OCI-LY3 (cell line): ENCODE measurements at regions not wholly inside any gene's neighbourhood (a gene's known extent, or its start where the extent isn't known, plus 50 kb on each side); places are given as distances from the start of the nearest gene placed in this dataset.
"Not testable (repeated sequence)": the region's sequence is repeated elsewhere in the genome, so short reads cannot be mapped to it uniquely, and the experiment has no call there.

Experiments
- H2AFZ ChIP-seq: fragments of 200-600, 300-600 bp; shearing (Covaris generic); 2 replicates; pipeline ENCODE4 v1.6.0; 2014; ENCODE audit warnings: antibody characterized with exemption, low read depth, low read length
- H3K27ac ChIP-seq: fragments of 200-600, 300-600 bp; sonication (generic); 2 replicates; pipeline ENCODE4 v1.5.1; 2014; ENCODE audit warnings: mild to moderate bottlenecking, low read length, moderate library complexity, mixed read lengths
- H3K27me3 ChIP-seq: fragments of 200-600, 300-600 bp; sonication (generic); 2 replicates; pipeline ENCODE4 v1.6.1; 2014; ENCODE audit warnings: low read depth, low read length, mixed read lengths
- H3K36me3 ChIP-seq: fragments of 200-600, 300-600 bp; sonication (generic); replicated peaks from 2 replicates; pipeline ENCODE3; 2014; ENCODE audit warnings: low read depth, low read length, mixed read lengths
- H3K4me1 ChIP-seq: fragments of 300-600, 200-600 bp; sonication (generic); 2 replicates; pipeline ENCODE4 v1.6.1; 2014; ENCODE audit warnings: low read length, mixed read lengths
- H3K4me2 ChIP-seq: fragments of 200-600, 300-600 bp; sonication (generic); 2 replicates; pipeline ENCODE4 v1.6.1; 2014; ENCODE audit warnings: low read length, mixed read lengths
- H3K4me3 ChIP-seq: fragments of 300-600, 200-600 bp; sonication (generic); 2 replicates; pipeline ENCODE4 v1.5.1; 2014; ENCODE audit warnings: antibody characterized with exemption, mild to moderate bottlenecking, low read length, moderate library complexity
- H3K79me2 ChIP-seq: fragments of 300-600, 200-600 bp; shearing (Covaris generic); 2 replicates; pipeline ENCODE4 v1.6.1; 2014; ENCODE audit warnings: mild to moderate bottlenecking, low read length, mixed read lengths
- H3K9ac ChIP-seq: fragments of 300-600, 200-600 bp; shearing (Covaris generic); 2 replicates; pipeline ENCODE4 v1.6.0; 2014; ENCODE audit warnings: mild to moderate bottlenecking, low read length, moderate library complexity
- H3K9me3 ChIP-seq: fragments of 200-600, 300-600 bp; shearing (Covaris generic); 2 replicates; pipeline ENCODE4 v1.6.1; 2014; ENCODE audit warnings: low read length, mixed read lengths; ENCODE audit not compliant: insufficient read depth
- H4K20me1 ChIP-seq: fragments of 200-600, 300-600 bp; sonication (generic); 2 replicates; pipeline ENCODE4 v1.6.1; 2016; ENCODE audit warnings: low read length, mixed read lengths; ENCODE audit not compliant: insufficient read depth
- CTCF ChIP-seq: fragments of 200-600, 300-600 bp; sonication (generic); IDR thresholded peaks from 2 replicates; pipeline ENCODE4 v1.5.1; 2014; ENCODE audit warnings: antibody characterized with exemption, low read length, low read depth
- EZH2phosphoT487 ChIP-seq: fragments of 200-600 bp; shearing (Covaris generic); IDR thresholded peaks from 2 replicates; pipeline ENCODE4 v1.6.1; 2018; ENCODE audit warnings: antibody characterized with exemption, mixed run types, low read depth

GRCh38 chr5:167853421-167853820 is 438.0 kb upstream of the WWC1 start:
- no peak for TF ChIP-seq CTCF
- TF ChIP-seq EZH2phosphoT487 = no peak
- Histone ChIP-seq H3K36me3 (no peaks in the 10 kb centered on the region), H3K4me2 (no peak overlapping the region), H4K20me1 (no peaks in the 10 kb centered on the region), H3K79me2 (no peaks in the 10 kb centered on the region), H3K27ac (no peak overlapping the region), H3K9me3 (no peaks in the 10 kb centered on the region), H2AFZ (no peak overlapping the region), H3K4me1 (no peaks in the 10 kb centered on the region), H3K4me3 (no peak overlapping the region), H3K27me3 (no peaks in the 10 kb centered on the region), H3K9ac (no peak overlapping the region)

- no peaks in the 10 kb centered on the region for H3K4me1 ChIP-seq
- H3K36me3 ChIP-seq = no peaks in the 10 kb centered on the region
- H3K9ac ChIP-seq = no peak overlapping the region
- no peak overlapping the region for H3K4me2 ChIP-seq
- H3K27ac ChIP-seq = no peak overlapping the region
- H3K27me3 ChIP-seq = no peaks in the 10 kb centered on the region
- no peak overlapping the region for H3K4me3 ChIP-seq
- H3K9me3 ChIP-seq = no peaks in the 10 kb centered on the region
- TF ChIP-seq CTCF = no peak
- no peak for TF ChIP-seq EZH2phosphoT487
- no peak overlapping the region for H2AFZ ChIP-seq
- H4K20me1 ChIP-seq = no peaks in the 10 kb centered on the region
- no peaks in the 10 kb centered on the region for H3K79me2 ChIP-seq
Observed at GRCh38 chr5:167855818-167856217, 435.6 kb upstream of the WWC1 start.

GRCh38 chr5:167857321-167857720 is 434.1 kb upstream of the WWC1 start:
- no peak for TF ChIP-seq EZH2phosphoT487
- TF ChIP-seq CTCF = no peak
- H3K4me3 ChIP-seq = no peak overlapping the region
- H3K27ac ChIP-seq = no peak overlapping the region
- no peak overlapping the region for H3K4me2 ChIP-seq
- H3K9ac ChIP-seq = no peak overlapping the region
- no peaks in the 10 kb centered on the region for H3K36me3 ChIP-seq
- no peaks in the 10 kb centered on the region for H3K79me2 ChIP-seq
- no peaks in the 10 kb centered on the region for H3K27me3 ChIP-seq
- H3K9me3 ChIP-seq = no peaks in the 10 kb centered on the region
- H2AFZ ChIP-seq = no peak overlapping the region
- H4K20me1 ChIP-seq = no peaks in the 10 kb centered on the region
- no peaks in the 10 kb centered on the region for H3K4me1 ChIP-seq

- not testable (repeated sequence) for H3K27ac ChIP-seq, H3K27me3 ChIP-seq, H3K36me3 ChIP-seq, H3K79me2 ChIP-seq, H4K20me1 ChIP-seq, H3K4me2 ChIP-seq, H3K4me1 ChIP-seq, H3K4me3 ChIP-seq, H3K9ac ChIP-seq, H2AFZ ChIP-seq, H3K9me3 ChIP-seq
Observed at GRCh38 chr5:167858186-167858855, 433.1 kb upstream of the WWC1 start.
